Activated CD4-positive, alpha-beta T cell treated with anti-CD3 and anti-CD28 coated beads for 36 hours (primary cell): ENCODE measurements at regions not wholly inside any gene's neighbourhood (a gene's known extent, or its start where the extent isn't known, plus 50 kb on each side); places are given as distances from the start of the nearest gene placed in this dataset.
A peak's percentile ranks its signal among the peaks of the same experiment; 100 is the strongest.

Experiments
- ATAC-seq: fragments of 200-7000 bp; cut with Tn5 transposase; one replicate; pipeline ENCODE4 v1.10.0; 2021; ENCODE audit warnings: mild to moderate bottlenecking, moderate library complexity
- CTCF ChIA-PET: fragments of 350-600 bp; sonication (Branson Sonifier 250); formaldehyde crosslinking; loops from one replicate; lab custom pipeline; 2021; ENCODE audit warnings: antibody characterized with exemption; lab: Charles Lee
- POLR2A ChIA-PET: fragments of 350-600 bp; sonication (Branson Sonifier 250); formaldehyde crosslinking; loops from one replicate; lab custom pipeline; 2021; ENCODE audit warnings: antibody characterized with exemption, inconsistent platforms; lab: Charles Lee
- DNase-seq: peaks from one replicate; pipeline ENCODE4 v3.0.0-alpha.2; 2020
- H3K27ac Mint-ChIP-seq: one replicate; pipeline ENCODE4 v1.8.0; 2021; ENCODE audit warnings: mixed read lengths
- H3K27me3 Mint-ChIP-seq: one replicate; pipeline ENCODE4 v1.8.0; 2021; ENCODE audit warnings: mixed read lengths
- H3K36me3 Mint-ChIP-seq: one replicate; pipeline ENCODE4 v1.8.0; 2021; ENCODE audit warnings: low read depth, mixed read lengths
- H3K4me1 Mint-ChIP-seq: one replicate; pipeline ENCODE4 v1.8.0; 2021; ENCODE audit warnings: mixed read lengths
- H3K4me3 Mint-ChIP-seq: one replicate; pipeline ENCODE4 v1.8.0; 2021; ENCODE audit warnings: mild to moderate bottlenecking, moderate library complexity, mixed read lengths
- H3K9me3 Mint-ChIP-seq: one replicate; pipeline ENCODE4 v1.8.0; 2021; ENCODE audit warnings: low read depth, mixed read lengths
- intact Hi-C, 2 experiments: fragments of 100-400 bp; cut with DNase I in 1 of 2; cut with micrococcal nuclease in 1 of 2; formaldehyde crosslinking; loops; one replicate each; pipeline versions ENCODE4 v1.14.2 to v1.15.1; 2022 to 2024; cut with DNase I, micrococcal nuclease

- ATAC-seq: no peak
- POLR2A ChIA-PET: no interaction called here
- Mint-ChIP-seq H3K4me3 (no peak overlapping the region), H3K27me3 (peaks cover 1% of the 10 kb centered on the region), H3K27ac (no peak overlapping the region), H3K4me1 (no peaks in the 10 kb centered on the region), H3K9me3 (no peaks in the 10 kb centered on the region), H3K36me3 (no peaks in the 10 kb centered on the region)
- CTCF ChIA-PET: no interaction called here
- DNase-seq: no peak
- intact Hi-C loops: no loop called here
Observed at GRCh38 chr1:64363111-64363510, 106.8 kb upstream of the CACHD1 start.

GRCh38 chr1:64363616-64364015 lies 106.3 kb upstream of the CACHD1 start:
- Mint-ChIP-seq H3K9me3 (no peaks in the 10 kb centered on the region), H3K27ac (no peak overlapping the region), H3K36me3 (no peaks in the 10 kb centered on the region), H3K4me1 (no peaks in the 10 kb centered on the region), H3K4me3 (no peak overlapping the region), H3K27me3 (peaks cover 1% of the 10 kb centered on the region)
- no peak for ATAC-seq
- intact Hi-C loops: no loop called here
- ChIA-PET CTCF (no interaction called here), POLR2A (no interaction called here)
- no peak for DNase-seq

GRCh38 chr1:64366821-64367220 lies 103.1 kb upstream of the CACHD1 start:
- peaks cover 1% of the 10 kb centered on the region for H3K27me3 Mint-ChIP-seq
- intact Hi-C loops: no loop called here
- H3K36me3 Mint-ChIP-seq: no peaks in the 10 kb centered on the region
- no peak overlapping the region for H3K4me3 Mint-ChIP-seq
- no peaks in the 10 kb centered on the region for H3K4me1 Mint-ChIP-seq
- POLR2A ChIA-PET: interaction anchor here (0.7 kb wide), 1 partner anchor 183 kb away, joined by 3 read pairs; no protein-coding TSS in a partner anchor
- CTCF ChIA-PET: no interaction called here
- no peak for ATAC-seq
- no peak for DNase-seq
- H3K27ac Mint-ChIP-seq: no peak overlapping the region
- no peaks in the 10 kb centered on the region for H3K9me3 Mint-ChIP-seq

GRCh38 chr1:64368344-64368743 lies 101.6 kb upstream of the CACHD1 start:
- H3K4me3 Mint-ChIP-seq: no peak overlapping the region
- no peaks in the 10 kb centered on the region for H3K9me3 Mint-ChIP-seq
- no peak for ATAC-seq
- no peak overlapping the region for H3K27ac Mint-ChIP-seq
- intact Hi-C loops: no loop called here
- ChIA-PET CTCF (interaction anchor here (0.7 kb wide), 1 partner anchor 698 kb away, joined by 3 read pairs; no protein-coding TSS in a partner anchor), POLR2A (no interaction called here)
- DNase-seq: no peak
- H3K27me3 Mint-ChIP-seq: peaks cover 1% of the 10 kb centered on the region
- H3K36me3 Mint-ChIP-seq: no peaks in the 10 kb centered on the region
- H3K4me1 Mint-ChIP-seq: no peaks in the 10 kb centered on the region

- intact Hi-C loops: no loop called here
- ATAC-seq (no peak), DNase-seq (no peak)
- POLR2A ChIA-PET: no interaction called here
- Mint-ChIP-seq H3K36me3 (no peaks in the 10 kb centered on the region), H3K4me3 (no peak overlapping the region), H3K27ac (no peak overlapping the region), H3K9me3 (no peaks in the 10 kb centered on the region), H3K27me3 (peaks cover 2% of the 10 kb centered on the region), H3K4me1 (no peaks in the 10 kb centered on the region)
- CTCF ChIA-PET: no interaction called here
Observed at GRCh38 chr1:64378826-64379225, 91.1 kb upstream of the CACHD1 start.

- H3K27me3 Mint-ChIP-seq: peaks cover 10% of the 10 kb centered on the region
- no peak for ATAC-seq
- H3K9me3 Mint-ChIP-seq: peaks cover 5% of the 10 kb centered on the region
- H3K4me1 Mint-ChIP-seq: no peaks in the 10 kb centered on the region
- H3K4me3 Mint-ChIP-seq: no peak overlapping the region
- POLR2A ChIA-PET: no interaction called here
- DNase-seq: no peak
- H3K27ac Mint-ChIP-seq: no peak overlapping the region
- intact Hi-C loops: loop anchor here (2.0 kb wide), 1 partner anchor 17 kb away; no protein-coding TSS in a partner anchor
- CTCF ChIA-PET: interaction anchor here (1.4 kb wide), 1 partner anchor 16 kb away, joined by 3 read pairs; no protein-coding TSS in a partner anchor
- no peaks in the 10 kb centered on the region for H3K36me3 Mint-ChIP-seq
Observed at GRCh38 chr1:64387389-64388285, 82.3 kb upstream of the CACHD1 start.

- H3K9me3 Mint-ChIP-seq: peaks cover 5% of the 10 kb centered on the region
- H3K27ac Mint-ChIP-seq: no peak overlapping the region
- ChIA-PET POLR2A (interaction anchor here (0.7 kb wide), 1 partner anchor 1346 kb away, joined by 3 read pairs; no protein-coding TSS in a partner anchor), CTCF (interaction anchor here (1.4 kb wide), 1 partner anchor 16 kb away, joined by 3 read pairs; no protein-coding TSS in a partner anchor)
- H3K4me1 Mint-ChIP-seq: no peaks in the 10 kb centered on the region
- no peaks in the 10 kb centered on the region for H3K36me3 Mint-ChIP-seq
- ATAC-seq: no peak
- no peak overlapping the region for H3K4me3 Mint-ChIP-seq
- peaks cover 10% of the 10 kb centered on the region for H3K27me3 Mint-ChIP-seq
- no peak for DNase-seq
- intact Hi-C loops: no loop called here
Observed at GRCh38 chr1:64388336-64388735, 81.6 kb upstream of the CACHD1 start.

GRCh38 chr1:64392109-64392508 lies 77.8 kb upstream of the CACHD1 start:
- H3K27me3 Mint-ChIP-seq: peaks cover 14% of the 10 kb centered on the region
- DNase-seq (peak; percentile 43), ATAC-seq (peak; percentile 66)
- no peaks in the 10 kb centered on the region for H3K4me1 Mint-ChIP-seq
- H3K4me3 Mint-ChIP-seq: no peak overlapping the region
- H3K27ac Mint-ChIP-seq: no peak overlapping the region
- H3K36me3 Mint-ChIP-seq: no peaks in the 10 kb centered on the region
- intact Hi-C loops: no loop called here
- ChIA-PET CTCF (interaction anchor here (0.6 kb wide), 1 partner anchor 122 kb away, joined by 3 read pairs; no protein-coding TSS in a partner anchor), POLR2A (no interaction called here)
- H3K9me3 Mint-ChIP-seq: peaks cover 5% of the 10 kb centered on the region

GRCh38 chr1:64393790-64394189 lies 76.1 kb upstream of the CACHD1 start:
- H3K36me3 Mint-ChIP-seq: no peaks in the 10 kb centered on the region
- DNase-seq: no peak
- H3K4me1 Mint-ChIP-seq: no peaks in the 10 kb centered on the region
- no peak for ATAC-seq
- intact Hi-C loops: no loop called here
- no peak overlapping the region for H3K4me3 Mint-ChIP-seq
- ChIA-PET CTCF (no interaction called here), POLR2A (no interaction called here)
- peaks cover 14% of the 10 kb centered on the region for H3K27me3 Mint-ChIP-seq
- no peak overlapping the region for H3K27ac Mint-ChIP-seq
- H3K9me3 Mint-ChIP-seq: peaks cover 5% of the 10 kb centered on the region

GRCh38 chr1:64396817-64397216 lies 73.1 kb upstream of the CACHD1 start:
- intact Hi-C loops: no loop called here
- CTCF ChIA-PET: no interaction called here
- POLR2A ChIA-PET: no interaction called here

GRCh38 chr1:64397541-64397940 lies 72.4 kb upstream of the CACHD1 start:
- CTCF ChIA-PET: no interaction called here
- POLR2A ChIA-PET: no interaction called here
- no peak for DNase-seq
- no peaks in the 10 kb centered on the region for H3K4me1 Mint-ChIP-seq
- H3K27ac Mint-ChIP-seq: no peak overlapping the region
- H3K9me3 Mint-ChIP-seq: no peaks in the 10 kb centered on the region
- peaks cover 6% of the 10 kb centered on the region for H3K27me3 Mint-ChIP-seq
- intact Hi-C loops: no loop called here
- ATAC-seq: no peak
- H3K36me3 Mint-ChIP-seq: no peaks in the 10 kb centered on the region
- no peak overlapping the region for H3K4me3 Mint-ChIP-seq

More at GRCh38 chr1:64396817-64397216, 73.1 kb upstream of the CACHD1 start:
- no peaks in the 10 kb centered on the region for H3K9me3 Mint-ChIP-seq
- no peak overlapping the region for H3K4me3 Mint-ChIP-seq
- no peaks in the 10 kb centered on the region for H3K36me3 Mint-ChIP-seq
- peaks cover 6% of the 10 kb centered on the region for H3K27me3 Mint-ChIP-seq
- no peak overlapping the region for H3K27ac Mint-ChIP-seq
- ATAC-seq (no peak), DNase-seq (peak; percentile 10)
- no peaks in the 10 kb centered on the region for H3K4me1 Mint-ChIP-seq

GRCh38 chr1:64398936-64399335 lies 71.0 kb upstream of the CACHD1 start:
- CTCF ChIA-PET: no interaction called here
- no peak overlapping the region for H3K4me3 Mint-ChIP-seq
- H3K27ac Mint-ChIP-seq: no peak overlapping the region
- POLR2A ChIA-PET: no interaction called here
- no peaks in the 10 kb centered on the region for H3K4me1 Mint-ChIP-seq
- no peaks in the 10 kb centered on the region for H3K9me3 Mint-ChIP-seq
- intact Hi-C loops: no loop called here
- H3K36me3 Mint-ChIP-seq: no peaks in the 10 kb centered on the region
- no peak for ATAC-seq
- peaks cover 3% of the 10 kb centered on the region for H3K27me3 Mint-ChIP-seq
- DNase-seq: no peak
